ENCODE measurements at regions not wholly inside any gene's neighbourhood (a gene's known extent, or its start where the extent isn't known, plus 50 kb on each side); places are given as distances from the start of the nearest gene placed in this dataset.

- DNase-seq (ENCODE audit: low spot score) = no peak
Observed at GRCh38 chr4:164701665-164702064, 52.3 kb upstream of the SMIM31 start.
